Stimulated activated CD4-positive, alpha-beta T cell treated with anti-CD3 and anti-CD28 coated beads, Interleukin-2, amount 100 ng/mL, for 4 hours (primary cell): ENCODE measurements at regions not wholly inside any gene's neighbourhood (a gene's known extent, or its start where the extent isn't known, plus 50 kb on each side); places are given as distances from the start of the nearest gene placed in this dataset.
A peak's percentile ranks its signal among the peaks of the same experiment; 100 is the strongest.

Source experiments
- DNase-seq: peaks from one replicate; pipeline ENCODE4 v3.0.0-alpha.2; 2020; ENCODE audit warnings: low read depth

- no peak for DNase-seq
Measured at GRCh38 chr11:119545978-119546915, 123.3 kb upstream of the THY1 start.

GRCh38 chr11:119540370-119541125, 117.6 kb upstream of the THY1 start:
- no peak for DNase-seq

- no peak for DNase-seq
Measured at GRCh38 chr11:119539583-119539982, 116.6 kb upstream of the THY1 start.

GRCh38 chr11:119538753-119539152, 115.8 kb upstream of the THY1 start:
- no peak for DNase-seq

GRCh38 chr11:119537306-119538253, 114.6 kb upstream of the THY1 start:
- DNase-seq: no peak

GRCh38 chr11:119536801-119537200, 113.8 kb upstream of the THY1 start:
- DNase-seq: no peak

- DNase-seq: peak; percentile 14
Measured at GRCh38 chr11:119533921-119534736, 111.2 kb upstream of the THY1 start.

GRCh38 chr11:119533462-119533861, 110.5 kb upstream of the THY1 start:
- no peak for DNase-seq

GRCh38 chr11:119532551-119532950, 109.6 kb upstream of the THY1 start:
- no peak for DNase-seq

- DNase-seq: no peak
Measured at GRCh38 chr11:119531623-119532022, 108.7 kb upstream of the THY1 start.

- no peak for DNase-seq
Measured at GRCh38 chr11:119531056-119531455, 108.1 kb upstream of the THY1 start.

GRCh38 chr11:119530509-119530908, 107.5 kb upstream of the THY1 start:
- no peak for DNase-seq

- no peak for DNase-seq
Measured at GRCh38 chr11:119529936-119530335, 107.0 kb upstream of the THY1 start.

GRCh38 chr11:119529063-119529845, 106.3 kb upstream of the THY1 start:
- no peak for DNase-seq

GRCh38 chr11:119525867-119526196, 102.9 kb upstream of the THY1 start:
- no peak for DNase-seq

- no peak for DNase-seq
Measured at GRCh38 chr11:119525180-119525866, 102.4 kb upstream of the THY1 start.

GRCh38 chr11:119523539-119524157, 100.7 kb upstream of the THY1 start:
- no peak for DNase-seq

- DNase-seq: no peak
Measured at GRCh38 chr11:119522609-119523008, 99.6 kb upstream of the THY1 start.

- DNase-seq: no peak
Measured at GRCh38 chr11:119521551-119521950, 98.6 kb upstream of the THY1 start.
